NCI-H82 (cell line): ENCODE measurements at regions not wholly inside any gene's neighbourhood (a gene's known extent, or its start where the extent isn't known, plus 50 kb on each side); places are given as distances from the start of the nearest gene placed in this dataset.
"Not testable (repeated sequence)": the region's sequence is repeated elsewhere in the genome, so short reads cannot be mapped to it uniquely, and the experiment has no call there.

Experiments used
- DNase-seq: peaks from one replicate; lab custom pipeline; 2025; lab: John Stamatoyannopoulos, UW

DNA sequence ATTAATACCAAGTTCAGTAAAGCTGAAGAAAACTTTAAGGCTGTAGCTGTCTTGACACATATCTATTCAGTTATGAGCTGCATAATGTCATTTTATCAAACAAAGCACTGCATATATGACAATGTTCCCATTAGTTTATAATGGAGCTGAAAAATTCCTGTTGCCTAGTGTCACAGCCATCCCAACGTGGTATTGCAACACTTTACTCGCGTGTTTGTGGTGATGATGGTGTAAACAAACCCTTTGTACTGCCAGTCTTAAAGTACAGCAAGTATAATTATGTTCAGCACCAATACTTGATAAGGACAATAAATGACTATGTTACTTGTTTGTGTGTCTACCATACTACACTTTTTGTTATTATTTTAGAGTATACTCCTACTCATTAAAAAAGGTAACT lies 1415.6 kb upstream of the PCDH7 start:
- DNase-seq: no peak

- DNase-seq: no peak
Observed at GRCh38 chr4:29307256-29307655, 1412.9 kb upstream of the PCDH7 start.

DNA sequence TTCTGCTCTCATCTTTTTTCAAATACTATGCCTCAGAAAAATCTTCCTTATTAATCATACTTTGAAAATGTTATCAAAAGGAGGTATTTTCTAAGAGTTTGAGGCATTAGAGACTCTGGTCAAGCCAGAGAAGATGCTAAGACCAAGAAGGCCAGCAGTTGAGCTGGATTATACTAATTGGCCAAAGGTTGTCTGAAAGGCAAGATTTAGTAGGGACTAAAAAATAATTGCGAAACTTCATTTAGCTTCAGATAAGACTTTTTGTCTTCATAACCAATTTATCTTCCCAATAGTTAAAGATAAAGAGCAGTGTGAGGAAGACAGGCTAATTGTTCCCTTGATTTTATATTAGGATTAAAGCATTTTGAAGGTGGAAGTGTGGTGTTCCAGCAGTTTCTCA lies 1412.4 kb upstream of the PCDH7 start:
- no peak for DNase-seq

DNA sequence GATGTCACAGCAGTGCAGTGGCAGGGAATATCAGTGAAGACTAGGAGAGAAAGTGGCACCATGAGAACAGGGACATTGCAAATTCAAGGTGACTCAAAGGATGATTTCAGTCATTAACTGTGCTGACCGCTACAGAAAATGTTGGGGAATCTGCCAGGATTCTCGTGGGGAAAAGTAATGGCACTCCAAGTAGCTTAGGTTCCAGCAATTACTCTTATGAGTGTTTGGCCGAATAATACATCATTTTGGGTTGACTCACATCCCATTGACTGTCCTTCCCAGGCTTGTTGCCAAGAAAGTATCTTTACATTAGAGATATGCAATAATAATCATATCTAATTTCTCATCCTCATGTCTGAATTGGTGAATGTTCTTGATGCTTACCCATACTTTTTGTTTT lies 1411.1 kb upstream of the PCDH7 start:
- DNase-seq: no peak

GRCh38 chr4:29310252-29310651 lies 1409.9 kb upstream of the PCDH7 start:
- no peak for DNase-seq

DNA sequence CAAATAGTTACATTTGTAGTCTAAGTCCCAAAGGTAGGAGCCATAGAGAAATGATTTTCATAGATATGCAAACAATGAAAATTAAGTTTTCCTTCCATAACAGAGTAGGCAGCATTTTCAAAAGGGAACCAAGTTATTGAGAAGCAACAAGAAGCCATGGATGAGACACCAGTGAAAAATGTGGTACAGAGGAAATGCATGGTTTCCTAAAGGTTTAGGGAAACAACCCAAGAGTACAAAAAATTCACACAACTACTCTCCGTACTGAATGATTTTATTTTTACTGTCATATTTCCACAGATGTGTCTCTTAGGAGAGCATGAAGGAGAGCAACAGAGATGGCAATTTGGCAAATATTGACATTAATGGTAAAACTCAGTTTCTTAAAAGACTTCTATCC lies 1408.9 kb upstream of the PCDH7 start:
- DNase-seq: no peak

GRCh38 chr4:29319663-29320340 lies 1400.4 kb upstream of the PCDH7 start:
- DNase-seq: peak; percentile 7

- peak; percentile 15 for DNase-seq
Observed at GRCh38 chr4:29320947-29321620, 1399.1 kb upstream of the PCDH7 start.

GRCh38 chr4:29326004-29326403 lies 1394.2 kb upstream of the PCDH7 start:
- DNase-seq: no peak

DNA sequence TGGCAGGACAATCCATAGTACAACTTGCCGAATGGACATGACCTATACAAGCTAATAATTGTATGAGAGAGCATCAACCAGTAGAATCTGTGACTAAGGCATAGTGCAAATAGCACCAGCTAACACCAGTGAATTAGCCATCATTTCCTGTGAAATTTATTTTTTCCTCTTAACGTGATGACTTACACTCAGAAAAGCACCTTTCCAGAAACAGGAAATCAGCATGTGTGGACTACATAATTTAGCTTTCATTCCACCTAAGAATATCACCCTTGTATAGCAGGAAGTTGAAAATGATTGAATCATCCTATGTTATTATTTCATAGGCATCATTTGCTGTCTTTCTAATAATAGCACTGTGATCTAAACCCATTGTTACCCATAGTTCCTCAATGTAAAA lies 1393.4 kb upstream of the PCDH7 start:
- no peak for DNase-seq

DNA sequence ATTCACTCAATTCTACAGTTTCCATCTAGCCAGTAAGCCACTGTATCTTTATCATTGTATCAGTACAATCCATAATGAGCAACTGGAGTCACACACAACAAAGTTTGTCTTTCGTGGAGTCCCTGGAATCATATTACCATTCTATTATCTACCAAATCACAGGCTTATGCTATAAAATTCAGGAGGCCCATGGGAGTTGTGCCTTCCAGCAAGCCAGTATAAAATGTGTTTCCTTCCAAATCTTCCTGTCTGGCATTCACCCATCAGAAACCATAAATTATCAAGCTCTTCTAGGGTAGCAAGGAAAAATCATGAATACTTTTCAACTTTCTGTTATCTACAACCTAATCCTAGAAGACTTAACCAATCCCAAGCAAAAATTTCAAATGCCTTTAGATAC lies 1383.3 kb upstream of the PCDH7 start:
- DNase-seq: no peak

DNA sequence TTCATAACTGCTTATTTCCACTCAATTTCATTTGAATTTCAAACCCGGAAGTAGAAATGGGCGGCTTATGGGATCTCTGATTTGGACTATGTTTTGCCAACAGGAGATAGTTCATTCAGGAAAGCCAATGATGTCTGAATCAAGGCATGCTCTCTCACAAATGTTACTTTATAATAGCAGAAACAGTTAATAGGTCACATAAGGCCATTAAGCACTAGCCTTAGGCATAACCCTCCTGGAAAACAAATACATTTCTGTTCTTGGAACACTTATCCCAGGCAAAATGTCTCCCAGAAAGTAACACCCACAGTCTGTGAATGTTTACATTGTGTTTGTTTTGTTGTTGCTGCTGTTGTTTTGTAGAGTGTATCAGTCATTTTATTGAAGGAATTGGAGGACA lies 1347.2 kb upstream of the PCDH7 start:
- no peak for DNase-seq

- DNase-seq: peak; percentile 80
Observed at GRCh38 chr4:29375716-29376115, 1344.5 kb upstream of the PCDH7 start.

- DNase-seq: not testable (repeated sequence)
Observed at GRCh38 chr4:29378237-29378636, 1341.9 kb upstream of the PCDH7 start.

GRCh38 chr4:29390921-29391320 lies 1329.2 kb upstream of the PCDH7 start:
- DNase-seq: no peak

GRCh38 chr4:29405116-29405515 lies 1315.1 kb upstream of the PCDH7 start:
- no peak for DNase-seq

DNA sequence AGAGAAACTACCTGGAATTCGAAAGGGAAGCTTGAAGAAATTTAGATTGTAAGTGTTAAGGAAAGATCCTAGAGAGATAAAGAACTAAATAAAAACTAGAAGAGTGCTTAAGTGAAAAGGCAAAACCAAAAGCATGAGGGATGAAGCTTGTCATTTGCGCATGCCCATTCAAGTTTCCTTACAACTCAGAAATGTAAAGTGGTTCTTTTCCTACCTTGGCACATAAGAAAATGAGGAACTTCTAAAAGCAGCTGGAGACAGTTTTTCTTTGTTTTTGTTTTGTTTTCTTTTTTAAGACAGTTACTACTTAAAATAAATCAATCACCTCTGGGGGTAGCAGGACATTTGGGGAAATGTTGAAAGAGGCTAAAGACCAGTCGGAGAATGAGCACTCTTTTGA lies 1304.4 kb upstream of the PCDH7 start:
- DNase-seq: no peak

GRCh38 chr4:29423836-29424721 lies 1296.1 kb upstream of the PCDH7 start:
- no peak for DNase-seq

- no peak for DNase-seq
Observed at GRCh38 chr4:29453303-29453820, 1266.8 kb upstream of the PCDH7 start.

DNA sequence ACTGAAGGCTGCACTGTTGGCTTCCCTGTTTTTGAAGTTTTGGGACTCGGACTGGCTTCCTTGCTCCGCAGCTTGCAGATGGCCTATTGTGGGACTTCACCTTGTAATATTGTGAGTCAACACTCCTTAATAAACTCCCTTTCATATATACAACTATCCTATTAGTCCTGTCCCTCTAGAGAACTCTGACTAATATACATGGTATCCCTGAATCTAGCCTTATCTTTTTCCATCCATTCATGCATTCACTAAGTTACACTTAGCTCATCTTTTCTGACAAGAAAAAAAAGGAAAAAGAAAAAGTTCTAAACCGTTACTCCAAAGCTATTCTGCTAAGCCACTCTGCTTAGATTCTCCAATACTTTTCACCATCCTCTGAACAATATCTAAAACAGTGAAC lies 1260.2 kb upstream of the PCDH7 start:
- DNase-seq: no peak

DNA sequence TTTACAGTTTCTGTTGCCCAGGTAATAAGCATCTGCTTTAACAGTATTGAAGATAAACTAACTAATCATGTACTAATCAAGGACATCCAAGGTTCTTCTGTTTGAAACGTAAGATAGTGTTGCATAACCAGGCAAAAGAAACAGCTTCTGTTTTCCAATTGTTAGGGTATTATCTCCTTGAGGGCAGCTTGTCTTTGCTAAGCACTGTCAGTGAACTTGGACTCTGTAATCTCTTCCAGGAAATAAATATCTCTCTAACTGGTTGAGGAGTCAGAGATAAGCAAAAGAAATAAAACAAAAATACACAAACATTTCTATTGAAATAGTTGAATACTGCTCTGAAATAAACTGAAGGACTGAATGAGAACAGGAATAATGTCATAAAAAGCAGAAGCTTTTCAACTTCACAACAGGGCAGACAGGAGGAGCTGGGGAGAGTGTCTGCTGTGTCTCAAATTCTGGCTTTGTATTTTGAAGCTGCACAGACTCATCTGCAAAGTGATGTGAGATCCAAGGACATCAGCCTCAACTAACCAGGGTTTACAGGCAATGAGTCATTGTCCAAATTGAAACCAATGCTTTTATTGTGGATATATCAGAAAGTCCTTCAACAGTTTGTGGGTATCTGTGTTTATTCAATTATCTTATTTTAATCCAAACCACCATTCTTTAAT lies 1253.0 kb upstream of the PCDH7 start:
- peak; percentile 42 for DNase-seq
